Ecto neural progenitor cell (in vitro differentiated cells): ENCODE measurements at regions not wholly inside any gene's neighbourhood (a gene's known extent, or its start where the extent isn't known, plus 50 kb on each side); places are given as distances from the start of the nearest gene placed in this dataset.
"Not testable (repeated sequence)": the region's sequence is repeated elsewhere in the genome, so short reads cannot be mapped to it uniquely, and the experiment has no call there.

Experiments
- DNase-seq: peaks from one replicate; pipeline ENCODE4 v3.0.0-alpha.2; 2018; ENCODE audit warnings: low spot score

DNA sequence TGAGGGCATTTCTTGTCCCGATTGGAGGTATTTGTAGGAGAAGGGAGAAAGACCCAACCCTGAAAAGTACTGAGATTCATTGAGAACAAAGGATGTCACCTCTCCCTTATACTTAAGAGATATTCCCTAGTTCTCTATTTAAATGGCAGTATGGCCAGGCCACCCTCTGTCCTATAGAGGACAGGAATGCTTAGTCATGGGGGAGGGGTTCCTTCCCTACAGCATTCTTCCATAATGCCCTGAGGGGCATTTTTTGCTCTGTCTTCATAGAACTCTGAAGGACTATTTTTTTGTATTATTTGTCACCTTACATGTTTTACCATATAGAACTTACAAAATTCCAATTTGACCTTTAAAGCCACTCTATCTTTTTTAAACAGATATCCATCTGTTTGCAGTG is 176.3 kb downstream of the TMEM161B start:
- DNase-seq: no peak

- no peak for DNase-seq
These were observed 178.1 kb downstream of the TMEM161B start for GRCh38 chr5:88090506-88090905.

DNA sequence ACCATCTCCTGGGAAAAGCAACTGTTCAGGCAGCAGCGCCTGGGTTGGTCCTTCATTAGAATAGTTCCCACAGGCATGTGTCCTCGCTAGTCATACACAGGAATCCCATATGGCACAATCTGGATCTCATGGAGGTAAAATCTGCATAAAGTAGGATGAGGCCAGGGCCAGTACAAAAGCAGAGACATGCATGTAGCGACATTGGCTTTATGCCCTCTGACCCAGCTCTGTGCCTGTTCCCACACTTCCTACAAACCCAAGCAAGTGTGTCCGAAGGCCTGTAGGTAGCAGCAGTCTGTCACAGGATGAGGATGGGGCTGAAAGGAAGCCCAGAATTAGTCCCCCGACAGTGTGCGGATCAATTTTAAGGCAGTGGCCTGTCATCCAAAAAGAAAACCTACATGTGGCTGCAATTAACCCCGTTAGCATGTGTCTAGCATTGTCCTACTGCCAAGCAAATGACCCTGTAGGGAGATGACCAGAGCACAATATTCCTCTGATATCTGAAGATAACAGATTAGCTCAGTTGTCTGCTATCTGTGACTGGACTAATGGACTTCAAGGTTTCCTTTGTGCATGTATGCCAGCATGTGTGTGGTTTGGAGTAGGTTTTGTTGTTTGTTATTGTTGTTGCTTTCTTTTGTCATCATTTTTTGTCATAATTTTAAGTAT is 178.8 kb downstream of the TMEM161B start:
- DNase-seq: no peak

DNA sequence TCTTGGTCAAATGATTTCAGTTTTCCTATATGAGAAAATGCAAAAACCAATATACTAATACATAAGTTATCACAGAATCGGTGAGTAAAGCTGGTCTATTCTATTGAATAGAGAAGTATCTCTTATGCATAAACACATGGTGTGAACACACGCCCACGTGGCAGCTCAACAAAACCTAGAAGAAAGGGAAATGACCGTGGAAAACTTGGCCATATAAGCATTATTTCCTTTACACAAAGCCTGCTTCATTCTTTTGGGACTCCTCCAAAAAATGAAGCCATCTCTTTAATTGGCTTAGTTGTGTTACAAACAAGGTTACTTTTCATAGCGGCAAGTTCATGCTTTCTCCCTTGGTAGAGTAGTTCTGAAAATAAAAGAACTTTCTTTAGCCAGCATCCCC is 183.2 kb downstream of the TMEM161B start:
- DNase-seq: no peak

DNA sequence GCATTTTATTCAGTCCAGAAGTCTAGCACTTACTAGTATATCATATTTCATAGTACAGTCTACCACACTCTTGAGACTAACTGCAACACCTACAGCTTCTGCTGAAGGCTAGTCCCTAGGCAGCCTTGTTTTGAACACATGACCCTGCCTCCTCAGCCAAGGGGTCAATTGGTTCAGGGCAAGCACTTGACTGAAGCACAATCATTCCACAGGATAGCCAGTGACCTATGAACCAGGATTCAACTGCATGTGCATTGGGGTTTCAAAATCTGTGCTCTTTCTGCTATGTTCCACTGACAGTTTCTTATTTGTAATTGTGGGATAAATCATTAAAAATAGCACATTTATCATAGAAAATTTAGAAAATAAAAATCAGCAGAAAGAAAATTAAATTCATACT is 186.8 kb downstream of the TMEM161B start:
- no peak for DNase-seq

GRCh38 chr5:88063813-88064212 is 204.8 kb downstream of the TMEM161B start:
- no peak for DNase-seq

GRCh38 chr5:88060194-88060593 is 208.5 kb downstream of the TMEM161B start:
- DNase-seq: no peak

GRCh38 chr5:88058625-88059024 is 210.0 kb downstream of the TMEM161B start:
- DNase-seq: no peak

- DNase-seq: not testable (repeated sequence)
These were observed 216.2 kb downstream of the TMEM161B start for GRCh38 chr5:88052468-88052867.

GRCh38 chr5:88051148-88051547 is 217.5 kb downstream of the TMEM161B start:
- DNase-seq: no peak

DNA sequence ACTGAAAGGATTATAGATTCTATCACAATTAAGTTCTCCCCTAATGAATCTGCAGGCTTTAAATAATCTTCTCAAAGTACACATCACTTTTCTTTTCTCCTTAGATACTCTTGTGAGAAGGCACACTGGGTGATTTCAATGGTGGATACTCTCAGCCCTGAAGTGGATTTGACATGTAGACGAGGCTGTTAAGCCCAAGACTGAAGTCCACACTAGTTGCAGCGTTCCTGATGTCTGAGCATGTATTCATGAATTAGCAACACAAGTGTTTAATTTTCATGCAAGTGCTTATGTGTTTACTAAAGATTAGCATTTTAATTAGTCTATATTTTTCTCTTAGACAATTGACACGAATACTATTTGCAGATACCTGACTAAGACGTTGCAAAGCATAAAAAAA is 218.9 kb downstream of the TMEM161B start:
- DNase-seq: no peak

GRCh38 chr5:88049156-88049555 is 219.5 kb downstream of the TMEM161B start:
- no peak for DNase-seq

DNA sequence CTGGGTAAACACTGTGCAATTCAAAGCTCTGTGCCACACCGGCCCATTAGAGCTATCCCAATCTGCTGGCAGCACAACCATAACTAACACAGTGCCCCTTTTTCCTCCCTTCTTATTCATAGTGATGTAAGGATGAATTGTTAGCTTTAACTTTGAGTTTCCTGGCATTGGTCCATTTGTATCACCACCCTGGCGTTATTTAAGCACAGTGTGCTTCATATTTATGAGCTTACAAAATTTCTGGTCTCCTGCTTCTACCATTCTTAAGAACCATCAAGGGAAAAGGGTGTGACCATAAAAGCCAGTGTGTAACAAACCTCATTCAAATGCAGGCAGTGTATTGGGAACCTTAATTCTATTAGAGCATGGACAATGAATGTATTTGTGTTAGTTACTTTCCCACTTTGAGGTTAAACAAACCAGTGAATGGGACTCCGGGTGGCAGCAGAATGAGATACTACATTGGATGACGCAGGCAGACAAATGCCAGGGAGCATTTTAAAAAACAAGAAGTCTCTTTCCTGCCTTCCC is 222.6 kb downstream of the TMEM161B start:
- no peak for DNase-seq

GRCh38 chr5:88045165-88045564 is 223.5 kb downstream of the TMEM161B start:
- DNase-seq: no peak

- no peak for DNase-seq
These were observed 234.1 kb downstream of the TMEM161B start for GRCh38 chr5:88034520-88034919.

DNA sequence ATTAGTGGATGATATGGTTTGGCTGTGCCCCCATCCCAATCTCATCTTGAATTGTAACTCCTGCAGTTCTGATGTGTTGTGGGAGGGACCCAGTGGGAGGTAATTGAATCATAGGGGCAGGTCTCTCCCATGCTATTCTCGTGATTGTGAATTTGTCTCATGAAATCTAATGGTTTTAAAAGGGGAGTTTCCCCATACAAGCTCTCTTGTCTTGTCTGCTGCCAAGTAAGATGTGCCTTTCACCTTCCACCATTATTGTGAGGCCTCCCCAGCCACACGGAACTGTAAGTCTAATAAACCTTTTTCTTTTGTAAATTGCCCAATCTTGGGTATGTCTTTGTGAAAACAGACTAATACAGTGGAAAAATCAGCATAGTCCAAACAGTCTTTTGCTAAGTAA is 235.5 kb downstream of the TMEM161B start:
- no peak for DNase-seq

- DNase-seq: no peak
These were observed 239.6 kb downstream of the TMEM161B start for GRCh38 chr5:88029011-88029410.

DNA sequence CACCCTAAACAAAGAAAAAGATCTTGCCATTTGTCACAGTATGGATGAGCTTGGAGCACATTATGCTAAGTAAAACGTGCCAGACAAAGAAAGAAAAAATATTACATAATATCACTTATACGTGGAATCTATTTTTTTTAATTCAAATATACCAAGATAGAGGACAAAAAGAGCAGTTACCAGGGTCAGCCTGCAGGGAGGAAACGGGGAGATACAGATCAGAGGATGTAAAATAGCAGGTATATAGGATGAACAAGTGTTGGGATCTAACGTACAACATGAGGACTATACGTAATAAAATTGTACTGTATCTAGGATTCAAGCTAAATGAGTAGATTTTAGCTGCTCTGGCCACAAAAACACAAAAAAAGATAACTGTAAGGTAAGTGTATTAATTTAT is 247.5 kb downstream of the TMEM161B start:
- DNase-seq: no peak

DNA sequence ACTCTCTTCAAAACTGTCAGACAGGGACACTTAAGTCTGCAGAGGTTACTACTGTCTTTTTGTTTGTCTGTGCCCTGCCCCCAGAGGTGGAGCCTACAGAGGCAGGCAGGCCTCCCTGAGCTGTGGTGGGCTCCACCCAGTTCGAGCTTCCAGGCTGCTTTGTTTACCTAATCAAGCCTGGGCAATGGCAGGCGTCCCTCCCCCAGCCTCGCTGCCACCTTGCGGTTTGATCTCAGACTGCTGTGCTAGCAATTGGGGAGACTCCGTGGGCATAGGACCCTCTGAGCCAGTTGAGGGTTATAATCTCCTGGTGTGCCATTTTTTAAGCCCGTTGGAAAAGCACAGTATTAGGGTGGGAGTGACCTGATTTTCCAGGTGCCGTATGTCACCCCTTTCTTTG is 253.7 kb downstream of the TMEM161B start:
- not testable (repeated sequence) for DNase-seq

DNA sequence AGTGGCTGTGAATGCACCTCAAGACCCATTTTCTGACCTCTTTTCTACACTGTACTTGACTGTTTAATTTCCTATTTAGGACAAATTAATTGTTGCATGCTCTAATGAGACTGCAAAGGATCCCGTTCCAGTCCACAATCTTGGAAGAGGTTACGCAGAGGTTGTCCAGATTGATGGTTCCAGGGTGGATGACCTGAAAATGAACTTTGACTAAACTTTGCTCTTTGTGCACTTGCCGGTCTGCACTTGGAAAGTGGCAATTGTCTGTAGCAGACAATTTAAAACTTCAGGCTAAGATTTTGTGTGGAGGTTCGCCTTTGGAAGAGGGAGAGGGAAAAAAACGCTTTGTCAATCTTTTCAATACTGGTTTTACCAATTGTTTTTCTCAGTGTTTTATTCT is 267.8 kb downstream of the TMEM161B start:
- no peak for DNase-seq

GRCh38 chr5:87997662-87998061 is 271.0 kb downstream of the TMEM161B start:
- no peak for DNase-seq

DNA sequence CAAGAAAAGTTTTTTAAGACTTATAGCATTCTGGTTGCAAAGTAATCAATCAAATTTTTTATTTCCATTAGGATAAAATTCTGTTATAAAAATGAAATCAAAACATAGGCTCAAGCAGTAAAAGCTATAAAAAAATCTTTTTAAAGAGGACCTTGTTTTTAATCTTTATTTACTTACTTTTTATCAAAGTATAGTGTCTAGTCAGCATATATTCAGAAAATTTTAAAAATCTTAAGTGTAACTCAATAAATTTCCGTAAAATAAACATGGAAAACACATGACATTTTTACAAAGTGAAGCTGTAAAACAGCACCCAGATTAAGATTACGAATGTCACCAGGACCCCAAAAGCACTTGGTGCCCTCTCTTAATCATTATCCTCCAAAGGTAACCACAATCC is 302.4 kb downstream of the TMEM161B start:
- no peak for DNase-seq

- DNase-seq: no peak
These were observed 314.5 kb downstream of the TMEM161B start for GRCh38 chr5:87954121-87954520.

GRCh38 chr5:87951661-87952060 is 317.0 kb downstream of the TMEM161B start:
- DNase-seq: no peak
